ENCODE measurements at regions not wholly inside any gene's neighbourhood (a gene's known extent, or its start where the extent isn't known, plus 50 kb on each side); places are given as distances from the start of the nearest gene placed in this dataset.
A peak's percentile ranks its signal among the peaks of the same experiment; 100 is the strongest.

DNA sequence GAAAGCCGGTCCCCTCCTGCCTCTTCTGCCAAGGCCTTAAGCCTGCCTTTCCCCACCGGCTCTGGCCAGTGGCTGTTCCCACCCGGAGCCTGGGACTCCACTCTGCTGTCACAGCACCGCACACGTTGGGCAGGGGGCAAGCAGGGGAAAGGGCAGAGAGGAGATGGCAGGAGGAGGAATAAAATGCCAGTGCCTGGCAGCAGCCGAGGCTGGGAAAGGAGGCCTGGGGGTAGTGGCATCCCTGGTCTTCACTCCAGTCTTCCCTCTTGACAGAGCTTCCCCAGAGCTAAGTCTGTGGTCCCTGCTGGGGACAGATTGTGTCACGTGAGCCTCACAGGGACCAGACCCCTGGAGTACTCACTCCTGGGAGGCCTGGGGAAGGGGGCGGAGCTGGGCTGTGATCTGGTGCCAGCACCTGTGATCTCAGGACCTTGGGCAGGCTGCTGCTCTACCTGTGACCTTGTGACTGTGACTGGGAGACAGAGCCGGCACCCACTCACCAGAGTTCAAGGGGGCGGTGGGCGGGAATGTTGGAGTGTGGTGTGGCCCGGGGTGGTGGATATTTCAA lies 97.2 kb upstream of the GSE1 start:
- Histone ChIP-seq H3K4me1 (ENCODE audit: insufficient read depth, low read length) (peaks cover 57% of the 10 kb centered on the region), H3K4me2 (ENCODE audit: low read depth, low read length) (peak overlapping the region; percentile 98), H3K9ac (ENCODE audit: insufficient read depth, low read depth, low read length) (peak overlapping the region; percentile 92), H4K20me1 (ENCODE audit: insufficient read depth, low read length) (no peaks in the 10 kb centered on the region), H3K27me3 (ENCODE audit: control insufficient read depth in 1 of 2, insufficient read depth in 2 of 2, low read length in 2 of 2) (no peaks in the 10 kb centered on the region), H3K79me2 (ENCODE audit: insufficient read depth, low read length) (no peaks in the 10 kb centered on the region), H3K4me3 (replicated peaks in 1 of 3; ENCODE audit: insufficient read depth in 1 of 3, low read depth in 2 of 3, low read length in 3 of 3) (peak overlapping the region; percentile 55 to 73 (median 61)), H3K36me3 (replicated peaks in 1 of 2; ENCODE audit: control insufficient read depth in 1 of 2, insufficient read depth in 2 of 2, low read length in 2 of 2) (no peaks in the 10 kb centered on the region), H3K9me3 (ENCODE audit: low read length) (no peaks in the 10 kb centered on the region), H3K27ac (ENCODE audit: extremely low read length, insufficient read depth, low read length) (peak overlapping the region; percentile 91), H2AFZ (ENCODE audit: low read length) (no peak overlapping the region)
- in situ Hi-C loops (cut with HindIII; ENCODE audit: extremely low pct_ligation_motif_present, low pct_unique_long_range_greater_than_20kb) (loop anchor here (5.0 kb wide), 1 partner anchor 36 kb away; no protein-coding TSS in a partner anchor), intact Hi-C loops (cut with micrococcal nuclease; ENCODE audit: unreplicated experiment) (loop anchor here (1.0 kb wide), 3 partner anchors 19 to 41 kb away; no protein-coding TSS in a partner anchor)
- FAIRE-seq (peak; percentile 96), DNase-seq (ENCODE audit: low spot score) (peak; percentile 97), ATAC-seq (peak; percentile 61)
- under 1% methylated on average over 12 of the region's 12 CpGs for WGBS (ENCODE audit: low lambda C conversion rate)
- CTCF ChIA-PET (ENCODE audit: low intra/inter-chr PET ratio, low total read pairs): no interaction called here
- BruUV-seq (replicated peaks): no TSS peak
- POLR2A ChIA-PET: interaction anchor here (1.0 to 4.0 kb wide), 19 partner anchors 9 to 379 kb away, joined by 3 to 235 read pairs (median 12); partner anchors contain the start of gene GSE1
- TF ChIP-seq, protein P1, sequence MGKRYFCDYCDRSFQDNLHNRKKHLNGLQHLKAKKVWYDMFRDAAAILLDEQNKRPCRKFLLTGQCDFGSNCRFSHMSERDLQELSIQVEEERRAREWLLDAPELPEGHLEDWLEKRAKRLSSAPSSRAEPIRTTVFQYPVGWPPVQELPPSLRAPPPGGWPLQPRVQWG (CRISPR knock-in tag; IDR thresholded peaks at IDR 0.05; ENCODE audit: borderline replicate concordance, low read depth): no peak
- TF ChIP-seq ELF4 (CRISPR knock-in tag; IDR thresholded peaks at IDR 0.05; ENCODE audit: borderline replicate concordance): no peak
- TF ChIP-seq NFE2L1 (CRISPR knock-in tag; IDR thresholded peaks at IDR 0.05; ENCODE audit: borderline replicate concordance): no peak
- peak; percentile 96 for TF ChIP-seq BHLHE40 (IDR thresholded peaks at IDR 0.05; ENCODE audit: low read length)
- no peak for TF ChIP-seq ZNF549 (CRISPR knock-in tag; IDR thresholded peaks at IDR 0.05)
- TF ChIP-seq, protein P2, sequence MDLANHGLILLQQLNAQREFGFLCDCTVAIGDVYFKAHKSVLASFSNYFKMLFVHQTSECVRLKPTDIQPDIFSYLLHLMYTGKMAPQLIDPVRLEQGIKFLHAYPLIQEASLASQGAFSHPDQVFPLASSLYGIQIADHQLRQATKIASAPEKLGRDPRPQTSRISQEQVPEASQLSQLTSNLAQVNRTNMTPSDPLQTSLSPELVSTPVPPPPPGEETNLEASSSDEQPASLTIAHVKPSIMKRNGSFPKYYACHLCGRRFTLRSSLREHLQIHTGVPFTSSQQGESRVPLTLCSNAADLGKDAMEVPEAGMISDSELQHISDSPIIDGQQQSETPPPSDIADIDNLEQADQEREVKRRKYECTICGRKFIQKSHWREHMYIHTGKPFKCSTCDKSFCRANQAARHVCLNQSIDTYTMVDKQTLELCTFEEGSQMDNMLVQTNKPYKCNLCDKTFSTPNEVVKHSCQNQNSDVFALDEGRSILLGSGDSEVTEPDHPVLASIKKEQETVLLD (CRISPR knock-in tag; IDR thresholded peaks at IDR 0.05; ENCODE audit: low read depth): no peak
- no peak for TF ChIP-seq ZNF768 (CRISPR knock-in tag; IDR thresholded peaks at IDR 0.05)
- TF ChIP-seq, protein P3, sequence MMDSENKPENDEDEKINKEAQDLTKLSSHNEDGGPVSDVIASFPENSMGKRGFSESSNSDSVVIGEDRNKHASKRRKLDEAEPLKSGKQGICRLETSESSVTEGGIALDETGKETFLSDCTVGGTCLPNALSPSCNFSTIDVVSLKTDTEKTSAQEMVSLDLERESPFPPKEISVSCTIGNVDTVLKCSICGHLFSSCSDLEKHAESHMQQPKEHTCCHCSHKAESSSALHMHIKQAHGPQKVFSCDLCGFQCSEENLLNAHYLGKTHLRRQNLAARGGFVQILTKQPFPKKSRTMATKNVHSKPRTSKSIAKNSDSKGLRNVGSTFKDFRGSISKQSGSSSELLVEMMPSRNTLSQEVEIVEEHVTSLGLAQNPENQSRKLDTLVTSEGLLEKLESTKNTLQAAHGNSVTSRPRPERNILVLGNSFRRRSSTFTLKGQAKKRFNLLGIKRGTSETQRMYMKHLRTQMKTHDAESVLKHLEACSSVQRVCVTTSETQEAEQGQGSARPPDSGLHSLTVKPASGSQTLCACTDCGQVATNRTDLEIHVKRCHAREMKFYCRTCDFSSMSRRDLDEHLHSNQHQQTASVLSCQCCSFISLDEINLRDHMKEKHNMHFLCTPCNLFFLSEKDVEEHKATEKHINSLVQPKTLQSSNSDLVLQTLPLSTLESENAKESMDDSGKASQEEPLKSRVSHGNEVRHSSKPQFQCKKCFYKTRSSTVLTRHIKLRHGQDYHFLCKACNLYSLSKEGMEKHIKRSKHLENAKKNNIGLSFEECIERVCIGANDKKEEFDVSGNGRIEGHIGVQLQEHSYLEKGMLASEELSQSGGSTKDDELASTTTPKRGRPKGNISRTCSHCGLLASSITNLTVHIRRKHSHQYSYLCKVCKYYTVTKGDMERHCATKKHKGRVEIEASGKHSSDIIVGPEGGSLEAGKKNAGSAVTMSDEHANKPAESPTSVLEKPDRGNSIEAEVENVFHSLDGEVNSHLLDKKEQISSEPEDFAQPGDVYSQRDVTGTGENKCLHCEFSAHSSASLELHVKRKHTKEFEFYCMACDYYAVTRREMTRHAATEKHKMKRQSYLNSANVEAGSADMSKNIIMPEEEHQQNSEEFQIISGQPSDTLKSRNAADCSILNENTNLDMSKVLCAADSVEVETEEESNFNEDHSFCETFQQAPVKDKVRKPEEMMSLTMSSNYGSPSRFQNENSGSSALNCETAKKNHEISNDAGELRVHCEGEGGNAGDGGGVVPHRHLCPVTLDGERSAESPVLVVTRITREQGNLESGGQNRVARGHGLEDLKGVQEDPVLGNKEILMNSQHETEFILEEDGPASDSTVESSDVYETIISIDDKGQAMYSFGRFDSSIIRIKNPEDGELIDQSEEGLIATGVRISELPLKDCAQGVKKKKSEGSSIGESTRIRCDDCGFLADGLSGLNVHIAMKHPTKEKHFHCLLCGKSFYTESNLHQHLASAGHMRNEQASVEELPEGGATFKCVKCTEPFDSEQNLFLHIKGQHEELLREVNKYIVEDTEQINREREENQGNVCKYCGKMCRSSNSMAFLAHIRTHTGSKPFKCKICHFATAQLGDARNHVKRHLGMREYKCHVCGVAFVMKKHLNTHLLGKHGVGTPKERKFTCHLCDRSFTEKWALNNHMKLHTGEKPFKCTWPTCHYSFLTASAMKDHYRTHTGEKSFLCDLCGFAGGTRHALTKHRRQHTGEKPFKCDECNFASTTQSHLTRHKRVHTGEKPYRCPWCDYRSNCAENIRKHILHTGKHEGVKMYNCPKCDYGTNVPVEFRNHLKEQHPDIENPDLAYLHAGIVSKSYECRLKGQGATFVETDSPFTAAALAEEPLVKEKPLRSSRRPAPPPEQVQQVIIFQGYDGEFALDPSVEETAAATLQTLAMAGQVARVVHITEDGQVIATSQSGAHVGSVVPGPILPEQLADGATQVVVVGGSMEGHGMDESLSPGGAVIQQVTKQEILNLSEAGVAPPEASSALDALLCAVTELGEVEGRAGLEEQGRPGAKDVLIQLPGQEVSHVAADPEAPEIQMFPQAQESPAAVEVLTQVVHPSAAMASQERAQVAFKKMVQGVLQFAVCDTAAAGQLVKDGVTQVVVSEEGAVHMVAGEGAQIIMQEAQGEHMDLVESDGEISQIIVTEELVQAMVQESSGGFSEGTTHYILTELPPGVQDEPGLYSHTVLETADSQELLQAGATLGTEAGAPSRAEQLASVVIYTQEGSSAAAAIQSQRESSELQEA (CRISPR knock-in tag; IDR thresholded peaks at IDR 0.05; ENCODE audit: not compliant biosample characterization): no peak
- peak; percentile 24; the same call in 1 of the 2 replicates for TF ChIP-seq ZNF747 (CRISPR knock-in tag; IDR thresholded peaks at IDR 0.05; ENCODE audit: borderline replicate concordance)
- peak; percentile 76; the same call in 1 of the 2 replicates for TF ChIP-seq TARDBP (CRISPR knock-in tag; IDR thresholded peaks at IDR 0.05)
- TF ChIP-seq ONECUT2 (CRISPR knock-in tag; IDR thresholded peaks at IDR 0.05): no peak
